Upper lobe of right lung (tissue), 1 donor: ENCODE measurements at regions not wholly inside any gene's neighbourhood (a gene's known extent, or its start where the extent isn't known, plus 50 kb on each side); places are given as distances from the start of the nearest gene placed in this dataset.
"Not testable (repeated sequence)": the region's sequence is repeated elsewhere in the genome, so short reads cannot be mapped to it uniquely, and the experiment has no call there.

ENCODE experiments used
- ATAC-seq: fragments of 200-7000 bp; cut with Tn5 transposase; one replicate; pipeline ENCODE4 v1.9.1; 2020; ENCODE audit warnings: mild to moderate bottlenecking, moderate library complexity
- DNase-seq: peaks from one replicate; pipeline ENCODE4 v3.0.0-alpha.2; 2020
- H3K27ac ChIP-seq: fragments of 200-600 bp; one replicate; pipeline ENCODE4 v1.8.0; 2022
- H3K27me3 ChIP-seq: fragments of 200-600 bp; one replicate; pipeline ENCODE4 v1.8.0; 2022; ENCODE audit warnings: mild to moderate bottlenecking
- H3K36me3 ChIP-seq: fragments of 200-600 bp; one replicate; pipeline ENCODE4 v1.8.0; 2022
- H3K4me1 ChIP-seq: fragments of 200-600 bp; one replicate; pipeline ENCODE4 v1.8.0; 2022
- H3K4me3 ChIP-seq: fragments of 200-600 bp; one replicate; pipeline ENCODE4 v1.8.0; 2022; ENCODE audit warnings: mild to moderate bottlenecking
- H3K9me3 ChIP-seq: fragments of 200-600 bp; one replicate; pipeline ENCODE4 v1.8.0; 2022
- intact Hi-C: fragments of 100-400 bp; cut with DNase I; formaldehyde crosslinking; loops from one replicate; pipeline ENCODE4 v1.11.0; 2022
- TF ChIP-seq, protein P1 (sequence below): fragments of 200-600 bp; IDR thresholded peaks from one replicate; pipeline ENCODE4 v1.8.0; 2022; ENCODE audit warnings: antibody characterized with exemption
- donor health status: DM: no; HTN: yes; CAD: no; lungs with severe emphysema.

GRCh38 chr2:52017646-52018235 lies 985.8 kb upstream of the NRXN1 start:
- Histone ChIP-seq H3K27me3 (no peaks in the 10 kb centered on the region), H3K36me3 (no peaks in the 10 kb centered on the region), H3K4me1 (no peaks in the 10 kb centered on the region), H3K27ac (no peak overlapping the region), H3K9me3 (no peaks in the 10 kb centered on the region), H3K4me3 (no peak overlapping the region)
- TF ChIP-seq, protein P1, sequence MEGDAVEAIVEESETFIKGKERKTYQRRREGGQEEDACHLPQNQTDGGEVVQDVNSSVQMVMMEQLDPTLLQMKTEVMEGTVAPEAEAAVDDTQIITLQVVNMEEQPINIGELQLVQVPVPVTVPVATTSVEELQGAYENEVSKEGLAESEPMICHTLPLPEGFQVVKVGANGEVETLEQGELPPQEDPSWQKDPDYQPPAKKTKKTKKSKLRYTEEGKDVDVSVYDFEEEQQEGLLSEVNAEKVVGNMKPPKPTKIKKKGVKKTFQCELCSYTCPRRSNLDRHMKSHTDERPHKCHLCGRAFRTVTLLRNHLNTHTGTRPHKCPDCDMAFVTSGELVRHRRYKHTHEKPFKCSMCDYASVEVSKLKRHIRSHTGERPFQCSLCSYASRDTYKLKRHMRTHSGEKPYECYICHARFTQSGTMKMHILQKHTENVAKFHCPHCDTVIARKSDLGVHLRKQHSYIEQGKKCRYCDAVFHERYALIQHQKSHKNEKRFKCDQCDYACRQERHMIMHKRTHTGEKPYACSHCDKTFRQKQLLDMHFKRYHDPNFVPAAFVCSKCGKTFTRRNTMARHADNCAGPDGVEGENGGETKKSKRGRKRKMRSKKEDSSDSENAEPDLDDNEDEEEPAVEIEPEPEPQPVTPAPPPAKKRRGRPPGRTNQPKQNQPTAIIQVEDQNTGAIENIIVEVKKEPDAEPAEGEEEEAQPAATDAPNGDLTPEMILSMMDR: no peak
- DNase-seq (no peak), ATAC-seq (no peak)
- intact Hi-C loops: no loop called here

DNA sequence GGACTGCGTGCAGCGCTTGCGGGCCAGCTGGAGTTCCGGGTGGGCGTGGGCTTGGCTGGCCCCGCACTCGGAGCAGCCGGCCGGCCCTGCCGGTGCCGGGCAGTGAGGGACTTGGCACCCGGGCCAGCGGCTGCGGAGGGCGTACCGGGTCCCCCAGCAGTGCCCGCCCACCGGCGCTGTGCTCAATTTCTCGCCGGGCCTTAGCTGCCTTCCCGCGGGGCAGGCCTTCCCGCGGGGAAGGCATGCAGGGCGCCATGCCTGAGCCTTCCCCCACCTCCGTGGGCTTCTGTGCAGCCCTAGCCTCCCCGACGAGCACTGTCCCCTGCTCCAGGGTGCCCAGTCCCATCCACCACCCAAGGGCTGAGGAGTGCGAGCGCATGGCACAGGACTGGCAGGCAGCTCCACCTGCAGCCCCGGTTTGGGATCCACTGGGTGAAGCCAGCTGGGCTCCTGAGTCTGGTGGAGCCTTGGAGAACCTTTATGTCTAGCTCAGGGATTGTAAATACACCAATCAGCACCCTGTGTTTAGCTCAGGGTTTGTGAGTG lies 975.0 kb upstream of the NRXN1 start:
- H3K4me1 ChIP-seq, H3K4me3 ChIP-seq, intact Hi-C loops, ATAC-seq, H3K36me3 ChIP-seq, H3K9me3 ChIP-seq, H3K27me3 ChIP-seq, H3K27ac ChIP-seq, DNase-seq: not testable (repeated sequence)

DNA sequence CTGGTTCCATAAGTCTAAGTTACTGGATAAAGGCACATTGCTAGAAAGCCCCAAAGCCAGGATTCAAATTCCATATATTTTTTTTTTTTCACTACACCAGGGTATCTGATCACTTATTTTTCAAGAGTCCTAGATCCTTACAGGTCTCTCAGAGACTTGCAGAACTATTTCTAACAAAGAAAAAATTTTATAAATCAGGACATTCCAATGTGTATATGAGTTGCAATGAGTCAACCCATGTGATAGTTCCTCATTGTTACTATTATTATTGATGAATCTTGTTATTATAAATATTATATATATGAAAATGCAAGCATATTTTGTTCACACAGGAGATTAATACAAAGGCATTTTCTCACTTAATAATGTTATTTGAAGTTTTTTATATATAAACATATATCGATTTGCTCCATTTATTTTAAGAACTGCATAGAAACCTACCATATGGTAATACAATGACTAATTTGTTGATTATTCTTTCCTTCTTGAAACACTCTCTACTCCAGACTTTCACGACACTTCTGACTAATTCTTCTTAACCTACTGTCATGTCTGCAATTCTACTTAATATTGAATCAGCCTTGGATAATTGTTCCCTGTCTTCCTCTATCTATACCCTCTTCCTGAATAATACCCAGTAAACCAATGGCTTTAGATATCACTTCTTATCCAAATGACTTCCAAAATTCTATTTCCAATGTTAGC lies 968.4 kb upstream of the NRXN1 start:
- Histone ChIP-seq H3K27ac (no peak overlapping the region), H3K4me1 (no peaks in the 10 kb centered on the region), H3K4me3 (no peak overlapping the region), H3K27me3 (no peaks in the 10 kb centered on the region), H3K9me3 (no peaks in the 10 kb centered on the region), H3K36me3 (no peaks in the 10 kb centered on the region)
- DNase-seq (no peak), ATAC-seq (no peak)
- TF ChIP-seq, protein P1: no peak
- intact Hi-C loops: no loop called here

DNA sequence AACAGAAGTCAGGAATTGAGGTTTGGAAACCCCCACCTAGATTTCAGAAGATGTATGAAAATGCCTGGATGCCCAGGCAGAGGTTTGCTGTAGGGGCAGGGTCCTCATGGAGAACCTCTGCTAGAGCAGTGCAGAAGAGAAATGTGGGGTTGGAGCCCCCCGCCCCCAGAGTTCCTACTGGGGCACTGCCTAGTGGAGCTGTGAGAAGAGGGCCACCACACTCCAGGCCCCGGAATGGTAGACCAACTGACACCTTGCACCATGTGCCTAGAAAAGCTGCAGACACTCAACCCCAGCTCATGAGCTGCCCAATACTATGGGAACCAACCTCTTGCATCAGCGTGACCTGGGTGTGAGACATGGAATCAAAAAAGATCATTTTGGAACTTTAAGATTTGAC lies 967.0 kb upstream of the NRXN1 start:
- intact Hi-C loops: no loop called here
- no peak for DNase-seq
- H3K27me3 ChIP-seq: no peaks in the 10 kb centered on the region

GRCh38 chr2:51997571-51997970 lies 965.6 kb upstream of the NRXN1 start:
- Histone ChIP-seq H3K9me3 (no peaks in the 10 kb centered on the region), H3K27me3 (no peaks in the 10 kb centered on the region), H3K4me3 (no peak overlapping the region), H3K4me1 (no peaks in the 10 kb centered on the region), H3K36me3 (no peaks in the 10 kb centered on the region), H3K27ac (no peak overlapping the region)
- TF ChIP-seq, protein P1: no peak
- ATAC-seq (no peak), DNase-seq (no peak)
- intact Hi-C loops: no loop called here

More for the DNA sequence above, 967.0 kb upstream of the NRXN1 start:
- TF ChIP-seq, protein P1: no peak
- Histone ChIP-seq H3K9me3 (no peaks in the 10 kb centered on the region), H3K4me1 (no peaks in the 10 kb centered on the region), H3K36me3 (no peaks in the 10 kb centered on the region), H3K4me3 (no peak overlapping the region), H3K27ac (no peak overlapping the region)
- ATAC-seq: no peak

GRCh38 chr2:51995293-51995692 lies 963.4 kb upstream of the NRXN1 start:
- DNase-seq: no peak
- Histone ChIP-seq H3K36me3 (no peaks in the 10 kb centered on the region), H3K27ac (no peak overlapping the region), H3K4me3 (no peak overlapping the region), H3K9me3 (no peaks in the 10 kb centered on the region), H3K27me3 (no peaks in the 10 kb centered on the region), H3K4me1 (no peaks in the 10 kb centered on the region)
- TF ChIP-seq, protein P1: no peak
- no peak for ATAC-seq
- intact Hi-C loops: no loop called here
